Upper lobe of left lung (tissue), 6 donors: ENCODE measurements at regions not wholly inside any gene's neighbourhood (a gene's known extent, or its start where the extent isn't known, plus 50 kb on each side); places are given as distances from the start of the nearest gene placed in this dataset.

ENCODE experiments used
- ATAC-seq, 2 donors: fragments of 200-7000 bp; cut with Tn5 transposase; one replicate each; pipeline ENCODE4 v1.9.1; 2022; ENCODE audit warnings: mild to moderate bottlenecking in 2 of 2, moderate library complexity in 2 of 2; ENCODE audit not compliant: low FRiP score in 2 of 2
- DNase-seq, 2 donors: peaks; one replicate each; pipeline ENCODE4 v3.0.0-alpha.2; 2019 to 2020
- H3K27ac ChIP-seq, 4 donors: fragments of 200-600 bp; sonication (generic); one replicate each; pipeline ENCODE4 v1.5.1; 2016 to 2019
- H3K27me3 ChIP-seq, 4 donors: fragments of 200-600 bp; sonication (generic); one replicate each; pipeline ENCODE4 v1.5.1; 2017 to 2019
- H3K36me3 ChIP-seq, 4 donors: fragments of 200-600 bp; sonication (generic); one replicate each; pipeline ENCODE4 v1.5.1; 2016 to 2019
- H3K4me1 ChIP-seq, 4 donors: fragments of 200-600 bp; sonication (generic); one replicate each; pipeline ENCODE4 v1.5.1; 2018 to 2019
- H3K4me3 ChIP-seq, 4 donors: fragments of 200-600 bp; sonication (generic); one replicate each; pipeline ENCODE4 v1.5.1; 2017 to 2019; ENCODE audit warnings: mild to moderate bottlenecking in 2 of 4, moderate library complexity in 1 of 4
- H3K9me3 ChIP-seq, 4 donors: fragments of 200-600 bp; sonication (generic); one replicate each; pipeline ENCODE4 v1.5.1; 2018 to 2019
- CTCF ChIP-seq, 6 experiments: fragments of 450-650 bp in 4 of 6; fragments of 200-600 bp in 2 of 6; sonication (generic) in 2 of 6; IDR thresholded peaks; one replicate each; pipeline ENCODE4 v1.5.1; 2016 to 2019; ENCODE audit warnings: antibody characterized with exemption in 6 of 6
- EP300 ChIP-seq, 4 donors: sonication (generic); formaldehyde crosslinking; IDR thresholded peaks; one replicate each; pipeline ENCODE4 v1.5.1; 2017; ENCODE audit warnings: antibody characterized with exemption in 4 of 4, control low read depth in 2 of 4
- POLR2A ChIP-seq, 4 donors: fragments of 450-650 bp; IDR thresholded peaks; one replicate each; pipeline ENCODE4 v1.5.1; 2016 to 2017; ENCODE audit warnings: antibody characterized with exemption in 4 of 4, mild to moderate bottlenecking in 2 of 4
- POLR2AphosphoS5 ChIP-seq, 2 donors: sonication (generic); formaldehyde crosslinking; IDR thresholded peaks; one replicate each; pipeline ENCODE4 v1.5.1; 2017; ENCODE audit warnings: antibody characterized with exemption in 2 of 2
- WGBS, 2 donors: methylation state at CpG; one replicate each; pipeline ENCODE4 v1.1.5; 2017 to 2018; 5-methylcytosine and 5-hydroxymethylcytosine counted together
- donor health status: DM: no; HTN: no; CAD: no; lungs with moderate emphysema.
- donor health status: DM: no; HTN: yes; CAD: no; lungs with severe emphysema.

- ATAC-seq (no peak), DNase-seq (peak in 1 of 2 donors; percentile 29)
- Histone ChIP-seq H3K4me1 (no peaks in the 10 kb centered on the region), H3K27ac (no peak overlapping the region), H3K36me3 (no peaks in the 10 kb centered on the region), H3K9me3 (no peaks in the 10 kb centered on the region), H3K27me3 (no peaks in the 10 kb centered on the region), H3K4me3 (no peak overlapping the region)
- WGBS, 2 donors, result 89 to 91% methylated on average over 14 to 16 of the region's 16 CpGs
- no peak for TF ChIP-seq POLR2AphosphoS5 (IDR thresholded peaks at IDR 0.05)
- no peak for TF ChIP-seq EP300 (IDR thresholded peaks at IDR 0.05)
- TF ChIP-seq POLR2A (IDR thresholded peaks at IDR 0.05), result no peak
- TF ChIP-seq CTCF (IDR thresholded peaks at IDR 0.05), result no peak
Measured at GRCh38 chr10:84762754-84763394, 434.5 kb downstream of the CCSER2 start.

- DNase-seq (no peak), ATAC-seq (no peak)
- no peak for TF ChIP-seq POLR2A (IDR thresholded peaks at IDR 0.05)
- TF ChIP-seq POLR2AphosphoS5 (IDR thresholded peaks at IDR 0.05), result no peak
- no peak for TF ChIP-seq CTCF (IDR thresholded peaks at IDR 0.05)
- TF ChIP-seq EP300 (IDR thresholded peaks at IDR 0.05), result no peak
- H3K4me1 ChIP-seq, result no peaks in the 10 kb centered on the region
- WGBS, 2 donors, result 46 to 56% methylated on average over 3 of the region's 3 CpGs
- H3K36me3 ChIP-seq, result no peaks in the 10 kb centered on the region
- H3K27me3 ChIP-seq, result no peaks in the 10 kb centered on the region
- H3K9me3 ChIP-seq, result no peaks in the 10 kb centered on the region
- no peak overlapping the region for H3K4me3 ChIP-seq
- no peak overlapping the region for H3K27ac ChIP-seq
Measured at GRCh38 chr10:84763965-84764364, 435.6 kb downstream of the CCSER2 start.

- DNase-seq, result no peak
- ATAC-seq, result no peak
- 94 to 95% methylated on average over 2 of the region's 2 CpGs for whole genome bisulfite sequencing, 2 donors
- Histone ChIP-seq H3K27me3 (no peaks in the 10 kb centered on the region), H3K27ac (no peak overlapping the region), H3K36me3 (no peaks in the 10 kb centered on the region), H3K4me3 (no peak overlapping the region), H3K4me1 (no peaks in the 10 kb centered on the region), H3K9me3 (no peaks in the 10 kb centered on the region)
- TF ChIP-seq POLR2A (IDR thresholded peaks at IDR 0.05) (no peak), CTCF (IDR thresholded peaks at IDR 0.05) (no peak), EP300 (IDR thresholded peaks at IDR 0.05) (no peak)
Measured at GRCh38 chr10:84765086-84765485, 436.7 kb downstream of the CCSER2 start.

- Histone ChIP-seq H3K9me3 (no peaks in the 10 kb centered on the region), H3K4me3 (no peak overlapping the region), H3K36me3 (no peaks in the 10 kb centered on the region), H3K27me3 (no peaks in the 10 kb centered on the region), H3K4me1 (no peaks in the 10 kb centered on the region), H3K27ac (no peak overlapping the region)
- TF ChIP-seq POLR2A (IDR thresholded peaks at IDR 0.05) (no peak), EP300 (IDR thresholded peaks at IDR 0.05) (no peak), CTCF (IDR thresholded peaks at IDR 0.05) (no peak), POLR2AphosphoS5 (IDR thresholded peaks at IDR 0.05) (no peak)
- ATAC-seq, result no peak
- no peak for DNase-seq
Measured at GRCh38 chr10:84765656-84766055, 437.3 kb downstream of the CCSER2 start.

GRCh38 chr10:84766923-84767322 lies 438.5 kb downstream of the CCSER2 start:
- Histone ChIP-seq H3K4me3 (no peak overlapping the region), H3K27me3 (no peaks in the 10 kb centered on the region), H3K4me1 (no peaks in the 10 kb centered on the region), H3K27ac (no peak overlapping the region), H3K36me3 (no peaks in the 10 kb centered on the region), H3K9me3 (no peaks in the 10 kb centered on the region)
- DNase-seq (peak in 1 of 2 donors; percentile 17), ATAC-seq (no peak)
- TF ChIP-seq POLR2A (IDR thresholded peaks at IDR 0.05) (no peak), POLR2AphosphoS5 (IDR thresholded peaks at IDR 0.05) (no peak), CTCF (IDR thresholded peaks at IDR 0.05) (no peak), EP300 (IDR thresholded peaks at IDR 0.05) (no peak)
- 87 to 95% methylated on average over 7 to 13 of the region's 13 CpGs for WGBS, 2 donors
